Esophagus squamous epithelium (tissue), 5 donors: ENCODE measurements at regions not wholly inside any gene's neighbourhood (a gene's known extent, or its start where the extent isn't known, plus 50 kb on each side); places are given as distances from the start of the nearest gene placed in this dataset.

Source experiments
- DNase-seq: peaks from one replicate; lab custom pipeline; 2025; lab: John Stamatoyannopoulos, UW
- H3K27ac ChIP-seq, 4 donors: fragments of 200-600 bp; sonication (generic); one replicate each; pipeline ENCODE4 v1.5.1; 2016 to 2019; ENCODE audit warnings: mild to moderate bottlenecking in 1 of 4
- H3K27me3 ChIP-seq, 4 donors: fragments of 200-600 bp; sonication (generic); 1 replicate in 3 of 4; 2 replicates in 1 of 4; pipeline versions ENCODE4 v1.5.1 to v1.6.0; 2017 to 2021; ENCODE audit warnings: antibody characterized with exemption in 1 of 4
- H3K36me3 ChIP-seq, 3 donors: fragments of 200-600 bp; sonication (generic); one replicate each; pipeline ENCODE4 v1.5.1; 2016 to 2019
- H3K4me1 ChIP-seq, 3 donors: fragments of 200-600 bp; sonication (generic); one replicate each; pipeline ENCODE4 v1.5.1; 2017 to 2019
- H3K4me3 ChIP-seq, 4 donors: fragments of 200-600 bp; sonication (generic); 1 replicate in 3 of 4; 2 replicates in 1 of 4; pipeline ENCODE4 v1.5.1; 2016 to 2019; ENCODE audit warnings: mild to moderate bottlenecking in 2 of 4, moderate library complexity in 1 of 4
- H3K9me3 ChIP-seq, 3 donors: fragments of 200-600 bp; sonication (generic); one replicate each; pipeline ENCODE4 v1.5.1; 2016 to 2019
- POLR2A ChIP-seq, 4 donors: fragments of 450-650 bp; IDR thresholded peaks; one replicate each; pipeline ENCODE4 v1.6.1; 2017; ENCODE audit warnings: antibody characterized with exemption in 4 of 4, mild to moderate bottlenecking in 4 of 4, moderate library complexity in 3 of 4
- WGBS, 2 donors: methylation state at CpG; one replicate each; pipeline ENCODE4 v1.1.5; 2018; 5-methylcytosine and 5-hydroxymethylcytosine counted together
- intact Hi-C: fragments of 100-400 bp; cut with DNase I; formaldehyde crosslinking; loops from one replicate; pipeline ENCODE4 v1.15.0; 2022
- TF ChIP-seq, protein P1 (sequence below), 6 experiments: fragments of 450-650 bp in 4 of 6; fragments of 200-600 bp in 2 of 6; sonication (generic) in 2 of 6; IDR thresholded peaks; one replicate each; pipeline ENCODE4 v1.5.1; 2016 to 2019; ENCODE audit warnings: antibody characterized with exemption in 6 of 6, mild to moderate bottlenecking in 4 of 6, moderate library complexity in 4 of 6
- donor health status: DM: yes; HTN: yes; CAD: no.

DNA sequence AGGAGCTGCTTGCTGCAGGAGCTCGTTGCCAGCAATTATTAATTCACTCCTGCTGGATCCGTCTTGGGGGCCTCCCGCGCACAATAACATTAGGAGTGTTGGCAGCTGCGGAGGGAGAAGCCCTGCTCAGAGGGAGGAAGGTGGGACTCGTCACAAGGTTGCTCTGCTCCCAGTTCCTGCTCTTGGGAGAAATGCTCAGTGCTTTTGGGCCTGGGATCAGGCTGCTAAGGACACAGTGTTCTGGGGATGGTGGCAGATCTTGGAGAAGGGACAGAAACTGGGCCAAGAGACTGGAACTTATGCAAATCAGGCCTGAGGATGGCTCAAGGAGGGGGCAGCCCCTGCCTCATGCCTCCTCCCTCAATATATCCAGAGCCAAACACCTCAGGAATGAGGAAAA is 78.9 kb upstream of the OLFM4 start:
- intact Hi-C loops: no loop called here
- peaks cover 0 to 16% (median 0%) of the 10 kb centered on the region in 3 donors for H3K4me1 ChIP-seq
- no peak for DNase-seq
- no peaks in the 10 kb centered on the region for H3K27me3 ChIP-seq
- H3K36me3 ChIP-seq: no peaks in the 10 kb centered on the region
- 45 to 57% methylated on average over 1 to 3 of the region's 6 CpGs for whole genome bisulfite sequencing, 2 donors
- TF ChIP-seq, protein P1, sequence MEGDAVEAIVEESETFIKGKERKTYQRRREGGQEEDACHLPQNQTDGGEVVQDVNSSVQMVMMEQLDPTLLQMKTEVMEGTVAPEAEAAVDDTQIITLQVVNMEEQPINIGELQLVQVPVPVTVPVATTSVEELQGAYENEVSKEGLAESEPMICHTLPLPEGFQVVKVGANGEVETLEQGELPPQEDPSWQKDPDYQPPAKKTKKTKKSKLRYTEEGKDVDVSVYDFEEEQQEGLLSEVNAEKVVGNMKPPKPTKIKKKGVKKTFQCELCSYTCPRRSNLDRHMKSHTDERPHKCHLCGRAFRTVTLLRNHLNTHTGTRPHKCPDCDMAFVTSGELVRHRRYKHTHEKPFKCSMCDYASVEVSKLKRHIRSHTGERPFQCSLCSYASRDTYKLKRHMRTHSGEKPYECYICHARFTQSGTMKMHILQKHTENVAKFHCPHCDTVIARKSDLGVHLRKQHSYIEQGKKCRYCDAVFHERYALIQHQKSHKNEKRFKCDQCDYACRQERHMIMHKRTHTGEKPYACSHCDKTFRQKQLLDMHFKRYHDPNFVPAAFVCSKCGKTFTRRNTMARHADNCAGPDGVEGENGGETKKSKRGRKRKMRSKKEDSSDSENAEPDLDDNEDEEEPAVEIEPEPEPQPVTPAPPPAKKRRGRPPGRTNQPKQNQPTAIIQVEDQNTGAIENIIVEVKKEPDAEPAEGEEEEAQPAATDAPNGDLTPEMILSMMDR (IDR thresholded peaks at IDR 0.05): no peak
- no peak for TF ChIP-seq POLR2A (IDR thresholded peaks at IDR 0.05)
- no peak overlapping the region for H3K27ac ChIP-seq
- no peaks in the 10 kb centered on the region for H3K9me3 ChIP-seq
- H3K4me3 ChIP-seq: no peak overlapping the region

DNA sequence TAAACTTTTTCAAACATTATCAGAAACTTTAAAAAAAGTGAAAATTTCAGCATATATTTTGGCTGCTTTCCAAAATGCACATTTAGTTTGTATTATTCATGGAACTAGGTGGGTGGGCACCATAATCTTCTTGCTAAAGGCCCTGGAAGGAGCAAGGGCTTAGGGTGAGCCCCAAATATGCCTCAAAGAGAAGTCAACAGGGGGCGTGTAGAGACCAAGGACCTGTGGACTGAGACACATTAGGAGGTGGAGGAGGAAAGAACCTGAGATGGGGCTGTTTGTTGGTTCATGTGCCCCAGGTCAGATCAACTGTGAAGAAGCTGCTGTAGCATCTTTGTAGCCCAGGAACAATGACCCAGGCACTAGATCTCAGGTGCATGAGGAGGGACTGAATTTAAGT is 79.6 kb upstream of the OLFM4 start:
- no peak overlapping the region for H3K4me3 ChIP-seq
- TF ChIP-seq POLR2A (IDR thresholded peaks at IDR 0.05): no peak
- TF ChIP-seq, protein P1 (IDR thresholded peaks at IDR 0.05): no peak
- H3K27ac ChIP-seq: no peak overlapping the region
- intact Hi-C loops: no loop called here
- no peaks in the 10 kb centered on the region for H3K27me3 ChIP-seq
- no peaks in the 10 kb centered on the region for H3K9me3 ChIP-seq
- no peaks in the 10 kb centered on the region for H3K36me3 ChIP-seq
- no peak for DNase-seq
- peaks cover 0 to 16% (median 0%) of the 10 kb centered on the region in 3 donors for H3K4me1 ChIP-seq
- 64 to 78% methylated on average over 1 of the region's 1 CpG for WGBS, 2 donors

DNA sequence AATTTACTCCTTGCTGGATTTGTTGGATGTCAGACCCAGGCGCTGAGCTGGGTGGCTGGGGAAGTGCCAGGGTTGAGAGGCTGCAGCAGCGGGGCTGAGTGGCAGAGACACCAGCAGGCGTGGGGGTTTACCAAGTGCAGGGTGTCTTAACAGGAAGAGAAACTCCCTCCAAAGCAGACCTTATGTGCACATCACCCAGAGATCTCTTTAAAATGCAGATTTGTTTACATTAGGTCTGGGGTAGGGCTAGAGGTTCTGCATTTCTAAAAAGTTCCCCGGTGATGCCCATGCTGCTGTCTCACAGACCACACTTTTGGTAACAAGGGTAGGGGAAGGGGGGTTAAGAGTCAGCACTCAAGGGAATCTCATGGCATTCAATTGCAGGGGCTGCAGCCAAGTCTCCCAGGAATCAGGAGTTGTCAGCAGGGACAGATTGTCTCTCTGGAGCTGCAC is 80.7 kb upstream of the OLFM4 start:
- H3K36me3 ChIP-seq: no peaks in the 10 kb centered on the region
- intact Hi-C loops: no loop called here
- no peak overlapping the region for H3K27ac ChIP-seq
- no peaks in the 10 kb centered on the region for H3K27me3 ChIP-seq
- WGBS, 2 donors: 38 to 57% methylated on average over 1 to 4 of the region's 4 CpGs
- TF ChIP-seq, protein P1 (IDR thresholded peaks at IDR 0.05): no peak
- no peak for TF ChIP-seq POLR2A (IDR thresholded peaks at IDR 0.05)
- peaks cover 0 to 16% (median 0%) of the 10 kb centered on the region in 3 donors for H3K4me1 ChIP-seq
- H3K9me3 ChIP-seq: no peaks in the 10 kb centered on the region
- no peak overlapping the region for H3K4me3 ChIP-seq
- no peak for DNase-seq

DNA sequence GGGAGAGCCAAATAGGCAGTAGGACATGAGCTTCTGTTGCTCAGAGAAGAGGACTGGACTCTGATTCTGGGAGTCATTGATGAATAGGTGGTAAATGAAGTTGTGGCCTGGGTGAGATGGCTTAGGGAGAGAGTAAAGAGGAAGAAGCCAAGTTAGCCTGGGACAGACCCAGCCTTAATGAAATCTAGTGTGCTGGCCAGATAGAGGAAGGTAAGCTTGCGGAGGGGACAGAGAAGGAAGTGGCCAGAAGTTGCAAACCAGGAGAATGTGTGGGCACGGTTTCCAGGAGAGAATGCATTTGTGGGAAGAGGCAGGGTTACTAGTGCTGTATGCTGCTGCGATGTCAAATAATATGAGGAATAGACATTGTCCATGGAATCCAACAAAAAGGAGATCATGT is 83.3 kb upstream of the OLFM4 start:
- Histone ChIP-seq H3K4me1 (peaks cover 0 to 13% (median 0%) of the 10 kb centered on the region in 3 donors), H3K27ac (no peak overlapping the region), H3K4me3 (no peak overlapping the region), H3K36me3 (no peaks in the 10 kb centered on the region), H3K9me3 (no peaks in the 10 kb centered on the region), H3K27me3 (no peaks in the 10 kb centered on the region)
- WGBS, 2 donors: 80 to 82% methylated on average over 3 of the region's 3 CpGs
- no peak for TF ChIP-seq POLR2A (IDR thresholded peaks at IDR 0.05)
- TF ChIP-seq, protein P1 (IDR thresholded peaks at IDR 0.05): no peak
- no peak for DNase-seq
- intact Hi-C loops: no loop called here

DNA sequence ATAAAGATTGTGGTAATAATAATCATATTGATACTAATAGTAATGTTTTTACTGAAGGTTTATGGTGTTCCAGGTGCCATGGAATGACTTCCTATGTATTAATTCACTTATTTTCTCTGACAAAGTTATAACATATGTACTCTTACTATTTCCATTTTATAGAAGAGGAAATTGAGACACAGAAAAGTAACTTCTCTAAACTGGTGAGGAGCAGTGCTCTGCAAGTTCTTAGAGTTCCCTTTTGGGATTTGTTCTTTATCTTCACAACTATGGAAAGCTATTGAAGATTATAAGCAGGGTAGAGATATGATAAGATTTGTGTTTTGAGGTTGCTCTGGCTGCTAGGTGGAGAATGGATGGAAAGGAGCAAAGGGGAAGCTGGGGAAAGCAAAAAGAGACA is 83.9 kb upstream of the OLFM4 start:
- Histone ChIP-seq H3K27me3 (no peaks in the 10 kb centered on the region), H3K4me1 (peaks cover 0 to 8% (median 0%) of the 10 kb centered on the region in 3 donors), H3K36me3 (no peaks in the 10 kb centered on the region), H3K9me3 (no peaks in the 10 kb centered on the region), H3K27ac (no peak overlapping the region), H3K4me3 (no peak overlapping the region)
- DNase-seq: no peak
- TF ChIP-seq POLR2A (IDR thresholded peaks at IDR 0.05): no peak
- TF ChIP-seq, protein P1 (IDR thresholded peaks at IDR 0.05): no peak
- intact Hi-C loops: no loop called here
